ENCODE measurements at regions not wholly inside any gene's neighbourhood (a gene's known extent, or its start where the extent isn't known, plus 50 kb on each side); places are given as distances from the start of the nearest gene placed in this dataset.

- no peak for DNase-seq
Observed at GRCh38 chr5:115402092-115402491, 105.6 kb upstream of the CCDC112 start.

GRCh38 chr5:115398719-115399118 is 102.3 kb upstream of the CCDC112 start:
- no peak for DNase-seq

GRCh38 chr5:115396688-115397087 is 100.2 kb upstream of the CCDC112 start:
- no peak for DNase-seq

GRCh38 chr5:115396081-115396480 is 99.6 kb upstream of the CCDC112 start:
- DNase-seq, result no peak

GRCh38 chr5:115394531-115394930 is 98.1 kb upstream of the CCDC112 start:
- no peak for DNase-seq

GRCh38 chr5:115393239-115393638 is 96.8 kb upstream of the CCDC112 start:
- DNase-seq, result no peak

- no peak for DNase-seq
Observed at GRCh38 chr5:115392611-115393010, 96.2 kb upstream of the CCDC112 start.

- DNase-seq, result no peak
Observed at GRCh38 chr5:115391780-115392179, 95.3 kb upstream of the CCDC112 start.

- DNase-seq, result no peak
Observed at GRCh38 chr5:115389799-115390382, 93.4 kb upstream of the CCDC112 start.

- no peak for DNase-seq
Observed at GRCh38 chr5:115389034-115389798, 92.8 kb upstream of the CCDC112 start.

- no peak for DNase-seq
Observed at GRCh38 chr5:115388240-115388639, 91.8 kb upstream of the CCDC112 start.

- no peak for DNase-seq
Observed at GRCh38 chr5:115387816-115388215, 91.4 kb upstream of the CCDC112 start.

GRCh38 chr5:115386657-115387056 is 90.2 kb upstream of the CCDC112 start:
- no peak for DNase-seq

- no peak for DNase-seq
Observed at GRCh38 chr5:115384587-115385375, 88.3 kb upstream of the CCDC112 start.

GRCh38 chr5:115382989-115383388 is 86.5 kb upstream of the CCDC112 start:
- no peak for DNase-seq

- DNase-seq, result no peak
Observed at GRCh38 chr5:115381911-115382662, 85.6 kb upstream of the CCDC112 start.

- no peak for DNase-seq
Observed at GRCh38 chr5:115379622-115380344, 83.3 kb upstream of the CCDC112 start.

- DNase-seq, result no peak
Observed at GRCh38 chr5:115378754-115379153, 82.3 kb upstream of the CCDC112 start.

- peak; percentile 68 for DNase-seq
Observed at GRCh38 chr5:115377468-115378217, 81.2 kb upstream of the CCDC112 start.

GRCh38 chr5:115375893-115376292 is 79.4 kb upstream of the CCDC112 start:
- DNase-seq, result no peak

- DNase-seq, result no peak
Observed at GRCh38 chr5:115374057-115374775, 77.8 kb upstream of the CCDC112 start.

Measured in amniotic stem cell (primary cell).